RWPE2 (cell line): ENCODE measurements at regions not wholly inside any gene's neighbourhood (a gene's known extent, or its start where the extent isn't known, plus 50 kb on each side); places are given as distances from the start of the nearest gene placed in this dataset.

ENCODE experiments used
- ATAC-seq: fragments of 200-7000 bp; cut with Tn5 transposase; 3 replicates; pipeline ENCODE4 v1.9.1; 2021; ENCODE audit warnings: low read depth
- DNase-seq: peaks from one replicate; pipeline ENCODE4 v3.0.0-alpha.2; 2020; ENCODE audit warnings: low spot score
- H3K27ac ChIP-seq: fragments of 450-650 bp; 2 replicates; pipeline ENCODE4 v1.5.1; 2017; ENCODE audit warnings: mild to moderate bottlenecking; ENCODE audit not compliant: poor library complexity, severe bottlenecking
- H3K27me3 ChIP-seq: fragments of 250-450 bp; sonication (Bioruptor Pico); 2 replicates; pipeline ENCODE4 v1.5.1; 2021; ENCODE audit warnings: mild to moderate bottlenecking, moderate library complexity; ENCODE audit not compliant: insufficient read depth, poor library complexity, severe bottlenecking
- H3K36me3 ChIP-seq: fragments of 250-450 bp; sonication (Bioruptor Pico); 2 replicates; pipeline ENCODE4 v1.5.1; 2020; ENCODE audit warnings: low read depth, mild to moderate bottlenecking, moderate library complexity
- H3K4me1 ChIP-seq: fragments of 250-450 bp; sonication (Bioruptor Pico); 2 replicates; pipeline ENCODE4 v1.5.1; 2021; ENCODE audit warnings: mild to moderate bottlenecking, moderate library complexity; ENCODE audit not compliant: insufficient read depth, poor library complexity, severe bottlenecking
- H3K4me3 ChIP-seq: fragments of 250-450 bp; sonication (Bioruptor Pico); 2 replicates; pipeline ENCODE4 v1.5.1; 2021; ENCODE audit warnings: mild to moderate bottlenecking, moderate library complexity; ENCODE audit not compliant: severe bottlenecking
- H3K9me3 ChIP-seq: fragments of 250-450 bp; sonication (Bioruptor Pico); 2 replicates; pipeline ENCODE4 v1.5.1; 2021; ENCODE audit warnings: mild to moderate bottlenecking, moderate library complexity; ENCODE audit not compliant: severe bottlenecking
- CTCF ChIP-seq: fragments of 450-650 bp; IDR thresholded peaks from one replicate; pipeline ENCODE4 v1.5.1; 2017; ENCODE audit warnings: mild to moderate bottlenecking, moderate library complexity; ENCODE audit not compliant: poor library complexity, severe bottlenecking

- Histone ChIP-seq H3K4me3 (no peak overlapping the region), H3K4me1 (no peaks in the 10 kb centered on the region), H3K27me3 (no peaks in the 10 kb centered on the region), H3K9me3 (no peaks in the 10 kb centered on the region), H3K27ac (no peak overlapping the region), H3K36me3 (no peaks in the 10 kb centered on the region)
- ATAC-seq (no peak), DNase-seq (no peak)
- no peak for TF ChIP-seq CTCF
Measured at GRCh38 chr5:8784692-8785091, 761.2 kb downstream of the SEMA5A start.

- H3K27me3 ChIP-seq = no peaks in the 10 kb centered on the region
- no peak overlapping the region for H3K4me3 ChIP-seq
- no peak overlapping the region for H3K27ac ChIP-seq
- DNase-seq = no peak
- TF ChIP-seq CTCF = no peak
- ATAC-seq = no peak
- H3K36me3 ChIP-seq = no peaks in the 10 kb centered on the region
- no peaks in the 10 kb centered on the region for H3K4me1 ChIP-seq
- H3K9me3 ChIP-seq = no peaks in the 10 kb centered on the region
Measured at GRCh38 chr5:8788246-8788645, 757.6 kb downstream of the SEMA5A start.

GRCh38 chr5:8805653-8806052, 740.2 kb downstream of the SEMA5A start:
- Histone ChIP-seq H3K36me3 (no peaks in the 10 kb centered on the region), H3K4me3 (no peak overlapping the region), H3K4me1 (peaks cover 1% of the 10 kb centered on the region), H3K27me3 (no peaks in the 10 kb centered on the region), H3K27ac (no peak overlapping the region), H3K9me3 (peaks cover 9% of the 10 kb centered on the region)
- DNase-seq = no peak
- no peak for TF ChIP-seq CTCF
- ATAC-seq = no peak

GRCh38 chr5:8807636-8808035, 738.2 kb downstream of the SEMA5A start:
- Histone ChIP-seq H3K36me3 (no peaks in the 10 kb centered on the region), H3K4me3 (no peak overlapping the region), H3K27ac (no peak overlapping the region), H3K9me3 (peaks cover 5% of the 10 kb centered on the region), H3K4me1 (no peaks in the 10 kb centered on the region), H3K27me3 (no peaks in the 10 kb centered on the region)
- TF ChIP-seq CTCF = no peak
- ATAC-seq (no peak), DNase-seq (no peak)

GRCh38 chr5:8811581-8811980, 734.3 kb downstream of the SEMA5A start:
- Histone ChIP-seq H3K9me3 (no peaks in the 10 kb centered on the region), H3K36me3 (no peaks in the 10 kb centered on the region), H3K27ac (no peak overlapping the region), H3K4me1 (no peaks in the 10 kb centered on the region), H3K4me3 (no peak overlapping the region), H3K27me3 (no peaks in the 10 kb centered on the region)
- TF ChIP-seq CTCF = no peak
- ATAC-seq = no peak
- no peak for DNase-seq
